HCEC 1CT (cell line): ENCODE measurements at regions not wholly inside any gene's neighbourhood (a gene's known extent, or its start where the extent isn't known, plus 50 kb on each side); places are given as distances from the start of the nearest gene placed in this dataset.
A peak's percentile ranks its signal among the peaks of the same experiment; 100 is the strongest.
"Not testable (repeated sequence)": the region's sequence is repeated elsewhere in the genome, so short reads cannot be mapped to it uniquely, and the experiment has no call there.

Experiments
- DNase-seq: peaks from one replicate; pipeline ENCODE4 v3.0.0-alpha.2; 2017

DNA sequence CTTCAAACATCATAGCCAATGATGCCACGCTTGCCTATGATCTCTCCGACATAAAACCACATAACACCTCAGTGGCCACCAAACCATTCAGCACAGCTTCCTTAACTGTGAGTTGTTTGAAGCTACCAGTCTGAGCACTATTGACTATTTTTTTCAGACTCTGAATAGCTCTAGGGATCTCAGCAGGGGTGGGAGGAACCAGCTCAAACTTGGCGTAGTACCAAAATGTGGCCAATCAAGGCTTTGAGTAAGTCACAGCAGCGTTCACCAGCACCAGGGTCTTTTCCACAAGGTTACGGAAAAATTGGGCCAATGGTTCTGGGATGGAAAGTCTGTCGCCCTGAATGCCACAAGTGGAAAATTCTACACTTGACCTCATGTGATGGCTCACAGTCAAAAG, 70.6 kb downstream of the SMPDL3A start:
- DNase-seq = no peak

DNA sequence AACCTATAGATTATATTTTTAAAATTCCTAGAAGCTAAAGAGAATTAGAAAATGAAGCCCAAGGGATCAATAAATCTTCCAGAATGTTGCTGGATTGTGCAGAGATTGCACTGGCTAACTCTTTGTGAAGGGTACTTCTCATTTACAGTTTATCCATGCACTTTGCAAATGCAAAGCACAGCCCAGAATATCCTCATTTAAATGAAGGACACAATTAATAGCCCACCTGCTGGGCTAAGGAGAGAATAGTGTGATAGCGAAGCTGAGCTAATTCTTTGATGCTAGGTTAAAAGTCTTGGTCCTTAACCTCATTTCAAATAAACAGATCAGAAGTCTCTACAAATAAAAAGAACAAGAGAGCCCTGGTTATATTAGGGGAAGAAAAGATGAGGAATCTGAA, 72.5 kb downstream of the SMPDL3A start:
- no peak for DNase-seq

DNA sequence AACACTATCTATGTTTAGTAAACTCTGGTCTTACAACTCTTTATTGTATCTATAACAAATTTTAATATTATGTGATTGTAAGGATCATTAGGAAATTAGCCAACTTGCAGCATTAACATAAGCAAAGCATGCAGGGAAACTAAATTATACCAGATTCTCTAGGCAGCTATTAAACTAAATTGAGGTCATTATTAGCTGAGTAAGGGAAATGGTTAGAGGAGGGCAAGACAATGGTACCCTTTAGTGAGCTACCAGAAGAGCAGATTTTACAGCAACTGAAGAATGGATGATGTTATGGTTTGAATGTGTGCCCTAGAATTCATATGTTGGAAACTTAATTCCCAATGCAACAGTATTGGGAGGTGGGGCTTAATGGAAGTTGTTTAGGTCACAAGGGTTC, 79.1 kb downstream of the SMPDL3A start:
- DNase-seq = no peak

DNA sequence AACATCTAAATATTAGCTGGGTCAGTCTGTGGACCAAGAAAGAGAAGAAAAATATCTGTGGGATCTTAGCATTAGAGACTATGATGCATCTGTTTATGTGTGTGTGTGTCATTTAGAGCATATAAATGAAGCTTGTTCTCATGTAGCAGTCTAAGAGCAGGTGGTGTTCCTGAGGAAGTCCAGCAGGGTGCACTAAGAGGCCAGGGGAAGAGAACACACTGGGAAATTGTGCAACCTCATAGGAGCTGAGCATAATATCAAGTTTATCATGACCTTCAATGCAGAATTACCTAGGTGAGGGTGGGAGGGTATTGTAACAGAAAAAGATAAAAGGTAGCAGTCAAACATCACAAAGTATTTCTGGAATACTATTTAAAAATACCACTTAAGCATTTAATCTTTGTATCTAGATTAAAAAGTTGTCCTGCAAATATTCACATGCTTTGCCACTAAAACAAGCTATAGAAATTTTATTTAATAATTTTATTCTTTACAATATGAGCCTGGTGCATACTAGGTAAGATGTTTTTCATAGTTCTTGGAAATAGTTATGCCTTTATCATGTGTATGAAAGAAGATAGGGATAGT, 80.5 kb downstream of the SMPDL3A start:
- DNase-seq = peak; percentile 59

DNA sequence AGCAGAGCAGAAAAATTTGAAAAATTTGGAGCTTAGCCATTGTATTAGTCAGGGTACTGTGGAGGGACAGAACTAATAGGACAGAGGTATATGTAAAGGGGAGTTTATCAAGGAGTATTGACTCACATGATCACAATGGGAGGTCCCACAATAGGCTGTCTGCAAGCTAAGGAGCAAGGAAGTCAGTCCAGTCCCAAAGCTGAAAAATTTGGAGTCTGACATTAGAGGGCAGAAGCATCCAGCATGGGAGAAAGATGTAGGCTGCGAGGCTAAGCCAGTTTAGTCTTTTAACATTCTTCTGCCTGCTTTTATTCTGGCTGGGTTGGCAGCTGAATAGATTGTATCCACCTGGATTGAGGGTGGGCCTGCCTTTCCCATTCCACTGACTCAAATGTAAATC, 82.0 kb downstream of the SMPDL3A start:
- no peak for DNase-seq

DNA sequence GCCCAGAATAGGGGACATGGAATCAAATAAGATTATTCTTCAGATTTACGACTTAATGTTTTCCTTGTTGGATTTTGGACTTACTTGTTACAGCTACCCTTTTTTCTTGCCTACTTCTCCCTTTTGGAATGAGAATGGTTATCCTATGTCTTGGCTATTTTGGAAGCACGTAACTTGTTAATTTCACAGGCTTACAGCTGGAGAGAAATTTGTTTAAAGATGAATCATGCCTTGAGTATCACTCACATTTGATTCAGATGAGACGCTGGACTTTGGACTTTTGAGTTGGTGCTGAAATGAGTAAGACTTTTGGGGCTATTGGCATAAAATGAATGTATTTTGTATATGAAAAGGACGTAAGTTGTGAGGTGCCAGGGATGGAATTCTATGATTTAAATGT, 83.3 kb downstream of the SMPDL3A start:
- peak; percentile 28 for DNase-seq

DNA sequence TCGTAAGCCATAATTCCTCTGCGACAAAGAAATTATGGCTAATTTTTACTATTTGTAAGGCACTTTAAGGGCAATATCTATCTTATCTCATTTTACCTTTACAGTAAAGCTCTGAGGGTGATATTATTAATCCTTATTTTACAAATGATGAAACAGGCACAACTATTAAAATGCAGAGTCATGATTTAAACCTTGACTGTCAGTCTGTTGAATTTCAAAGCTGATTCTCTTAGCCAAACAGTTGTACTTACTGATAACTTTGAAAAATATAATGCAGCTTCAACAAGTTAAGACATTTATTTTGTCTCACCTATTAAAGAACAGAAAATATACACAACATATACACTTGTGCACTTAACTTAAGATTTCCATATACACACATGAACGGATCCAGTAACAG, 88.2 kb downstream of the SMPDL3A start:
- DNase-seq = no peak

DNA sequence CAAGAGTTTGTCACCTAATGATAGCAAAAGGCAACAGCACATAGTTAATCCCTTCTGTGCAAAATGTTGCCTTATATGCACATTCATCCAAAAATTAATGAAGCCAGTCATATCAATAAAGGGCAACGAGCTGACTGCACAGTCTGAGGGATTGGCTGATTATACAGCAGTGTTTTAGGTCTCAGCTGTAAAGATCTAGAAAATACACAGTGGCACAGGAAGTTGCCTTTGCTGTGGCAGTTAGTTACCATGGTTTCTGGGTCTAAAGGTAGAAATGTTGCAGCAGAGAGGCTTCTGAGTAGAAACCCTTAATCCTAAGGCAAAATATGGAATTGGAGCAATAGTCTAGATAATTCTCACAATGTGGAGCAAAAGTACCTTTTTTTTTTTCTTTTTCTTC, 89.7 kb downstream of the SMPDL3A start:
- DNase-seq = no peak

DNA sequence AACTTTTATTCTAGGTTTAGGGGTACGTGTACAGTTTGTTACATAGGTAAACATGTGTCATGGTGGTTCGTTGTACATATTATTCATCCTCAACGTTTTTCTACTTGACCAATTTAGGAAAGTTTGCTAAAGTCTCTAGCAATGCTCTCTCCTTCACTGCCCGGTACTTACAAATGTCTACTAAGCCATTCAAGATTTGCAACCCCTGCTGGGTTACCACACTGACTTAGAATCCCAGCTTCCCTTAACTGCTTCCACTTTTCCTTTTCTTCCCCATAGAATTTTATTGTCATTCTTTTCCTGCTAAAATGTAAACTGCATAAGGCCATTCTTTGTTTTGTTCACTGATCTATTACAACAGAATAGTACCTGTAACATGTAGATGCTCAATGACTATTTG, 97.4 kb downstream of the SMPDL3A start:
- no peak for DNase-seq

DNA sequence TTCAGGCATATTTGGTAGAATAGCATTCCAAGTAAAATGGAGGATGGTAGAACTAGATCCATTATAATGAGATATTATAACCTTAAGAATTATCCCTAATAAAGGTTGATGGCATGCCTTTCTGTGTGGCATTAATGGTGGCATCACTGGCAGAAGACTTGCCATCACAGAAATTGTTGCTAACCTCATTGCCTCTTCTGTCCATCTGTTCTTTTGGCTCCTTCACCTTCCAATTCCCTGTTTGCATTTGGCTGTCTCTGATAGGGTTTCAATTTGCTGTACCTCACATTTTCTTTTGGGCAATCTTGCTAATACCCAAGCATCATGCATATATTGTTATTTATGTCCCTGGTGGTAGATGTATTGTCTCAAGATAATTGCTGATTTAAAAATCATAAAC, 98.9 kb downstream of the SMPDL3A start:
- no peak for DNase-seq

DNA sequence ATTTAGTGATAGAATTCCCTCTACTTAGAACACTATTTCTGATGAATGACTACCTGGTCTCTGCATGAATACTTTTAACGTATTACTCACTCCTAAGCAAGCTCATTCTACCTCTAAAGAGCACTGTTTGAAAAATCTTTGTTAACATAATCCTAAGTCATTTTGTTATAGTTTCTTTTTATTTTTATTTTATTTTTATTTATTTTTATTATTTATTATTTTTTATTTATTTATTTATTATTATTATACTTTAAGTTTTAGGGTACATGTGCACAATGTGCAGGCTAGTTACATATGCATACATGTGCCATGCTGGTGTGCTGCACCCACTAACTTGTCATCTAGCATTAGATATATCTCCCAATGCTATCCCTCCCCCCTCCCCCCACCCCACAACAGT, 99.6 kb downstream of the SMPDL3A start:
- DNase-seq = not testable (repeated sequence)

DNA sequence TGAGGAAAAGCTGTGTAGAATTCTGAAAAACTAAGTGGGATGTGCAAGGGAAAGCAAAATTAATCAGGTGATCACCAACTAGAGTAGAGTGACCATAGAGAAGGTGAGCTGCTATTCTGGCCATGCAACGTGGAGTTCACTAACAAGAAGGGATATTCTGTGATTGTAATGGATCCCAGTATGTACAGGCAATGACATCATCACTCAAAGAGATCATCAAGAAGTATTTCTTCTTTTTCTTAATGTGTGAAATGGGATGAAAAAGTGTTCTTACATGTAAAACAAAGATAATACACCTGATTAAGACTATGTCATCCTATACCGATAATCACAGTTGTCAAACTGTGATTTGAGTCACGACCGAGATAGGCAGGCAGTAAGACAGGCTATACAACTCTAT, 101.2 kb downstream of the SMPDL3A start:
- DNase-seq = no peak

DNA sequence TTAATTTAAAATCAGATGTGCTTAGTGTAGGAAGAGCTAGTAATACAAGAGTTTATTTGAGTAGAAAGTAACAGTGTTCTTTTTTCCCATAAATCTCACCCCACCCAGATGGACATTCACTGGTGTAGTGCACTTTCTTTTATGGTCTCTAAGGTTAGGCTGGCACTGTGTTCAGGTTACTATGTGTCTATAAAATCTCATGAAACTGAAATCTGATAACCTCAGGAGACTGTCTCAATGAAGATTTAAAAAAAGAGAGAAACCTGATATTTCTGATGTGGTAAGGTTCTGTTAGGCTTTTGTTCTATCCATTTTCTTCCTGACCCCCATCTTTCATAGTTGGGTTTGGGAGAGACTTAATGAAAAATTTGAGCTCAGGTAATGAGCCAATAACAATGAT, 101.2 kb upstream of the CLVS2 start:
- DNase-seq = no peak

DNA sequence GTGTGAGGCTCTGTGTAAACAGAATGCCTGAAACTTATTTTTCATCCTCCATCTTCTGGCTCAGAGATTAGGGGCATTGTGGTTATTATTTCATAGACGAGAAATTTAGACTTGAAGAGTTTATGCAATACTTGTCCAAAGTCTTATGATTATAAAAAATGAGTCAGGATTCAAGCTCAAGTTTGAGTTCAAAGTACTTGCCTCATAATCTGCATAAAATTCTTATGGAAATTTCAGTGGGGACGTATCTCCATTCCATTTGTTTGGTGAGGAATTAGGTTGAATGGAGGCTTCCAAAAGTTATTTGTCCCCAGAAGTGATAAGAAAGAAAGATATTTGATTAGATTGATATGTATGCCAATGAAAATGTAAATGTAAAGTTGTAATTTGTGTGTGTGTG, 93.7 kb upstream of the CLVS2 start:
- DNase-seq = no peak

DNA sequence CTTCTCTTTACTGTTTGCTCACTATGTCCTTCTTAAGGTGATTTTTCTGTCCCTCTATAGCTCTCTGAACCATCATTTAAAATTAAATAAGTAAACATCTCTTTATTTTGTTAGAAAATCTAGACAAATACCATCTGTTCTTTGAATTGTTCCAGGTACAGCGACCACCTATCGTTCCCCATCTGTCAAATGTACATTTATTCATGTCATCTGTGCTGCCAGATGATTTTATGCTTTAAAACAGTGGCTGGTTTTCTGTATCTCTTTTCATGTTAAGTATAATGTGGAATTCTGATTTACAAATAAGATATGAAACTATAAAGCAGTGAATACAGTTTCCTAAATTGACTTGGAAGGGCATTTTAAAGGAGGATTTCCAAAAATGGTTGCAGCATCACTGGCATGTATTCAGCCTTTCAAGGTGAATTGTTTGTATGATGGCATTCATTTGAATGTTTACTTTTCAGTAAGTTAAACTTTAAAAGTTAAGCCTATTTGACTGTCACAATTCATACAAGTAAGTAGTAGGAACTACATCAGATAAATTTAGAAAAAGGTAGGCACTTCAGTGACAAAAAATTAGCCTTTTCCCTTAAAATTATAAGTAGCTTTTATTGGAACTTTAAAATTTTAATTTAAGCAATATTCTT, 92.6 kb upstream of the CLVS2 start:
- no peak for DNase-seq

DNA sequence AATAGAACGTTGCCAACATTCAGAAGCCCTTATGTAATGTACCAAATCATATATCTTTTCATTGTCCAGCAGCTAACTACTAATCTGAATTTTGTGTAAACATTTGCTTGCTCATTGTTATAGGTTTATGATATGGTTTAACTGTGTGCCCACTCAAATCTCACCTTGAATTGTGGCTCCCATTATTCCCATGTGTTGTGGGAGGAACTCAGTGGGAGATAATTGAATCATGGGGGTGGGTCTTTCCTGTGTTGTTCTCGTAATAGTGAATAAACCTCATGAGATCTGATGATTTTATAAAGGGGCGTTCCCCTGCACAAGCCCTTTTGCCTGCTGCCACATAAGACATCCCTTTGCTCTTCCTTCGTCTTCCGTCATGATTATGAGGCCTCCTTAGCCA, 91.9 kb upstream of the CLVS2 start:
- no peak for DNase-seq

DNA sequence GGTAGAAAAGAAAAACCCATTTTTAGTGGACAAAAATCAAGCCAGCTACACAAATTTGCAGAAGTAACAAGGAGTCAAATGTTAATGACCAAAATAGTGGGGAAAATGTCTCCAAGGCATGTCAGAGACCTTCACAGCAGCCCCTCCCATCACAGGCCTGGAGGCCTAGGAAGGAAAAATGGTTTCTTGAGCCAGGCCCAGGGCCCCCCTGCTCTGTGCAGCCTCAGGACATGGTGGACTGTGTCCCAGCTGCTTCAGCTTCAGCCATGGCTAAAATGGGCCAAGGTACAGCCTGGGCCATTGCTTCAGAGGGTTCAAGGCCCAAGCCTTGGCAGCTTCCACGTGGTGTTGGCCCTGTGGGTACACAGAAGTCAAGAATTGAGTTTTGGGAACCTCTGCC, 82.5 kb upstream of the CLVS2 start:
- no peak for DNase-seq

DNA sequence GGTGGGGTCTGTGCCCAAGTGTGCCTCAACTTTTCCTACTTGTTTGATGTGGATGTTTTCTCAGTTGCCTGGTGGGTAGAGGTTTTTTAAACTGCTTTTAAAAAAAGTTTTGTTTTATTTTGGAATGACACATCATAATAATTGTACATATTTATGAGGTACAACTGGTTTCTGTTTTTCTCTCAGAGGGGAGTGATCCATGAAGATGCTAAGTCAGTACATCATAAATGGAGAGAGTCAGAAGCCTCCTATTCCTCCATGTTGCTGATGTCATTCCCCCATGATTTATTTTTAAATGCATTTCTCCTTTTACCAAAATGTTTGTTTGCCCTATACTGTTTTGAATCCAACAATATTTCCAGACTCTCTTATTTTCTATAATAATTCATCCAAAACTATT, 77.3 kb upstream of the CLVS2 start:
- DNase-seq = no peak

DNA sequence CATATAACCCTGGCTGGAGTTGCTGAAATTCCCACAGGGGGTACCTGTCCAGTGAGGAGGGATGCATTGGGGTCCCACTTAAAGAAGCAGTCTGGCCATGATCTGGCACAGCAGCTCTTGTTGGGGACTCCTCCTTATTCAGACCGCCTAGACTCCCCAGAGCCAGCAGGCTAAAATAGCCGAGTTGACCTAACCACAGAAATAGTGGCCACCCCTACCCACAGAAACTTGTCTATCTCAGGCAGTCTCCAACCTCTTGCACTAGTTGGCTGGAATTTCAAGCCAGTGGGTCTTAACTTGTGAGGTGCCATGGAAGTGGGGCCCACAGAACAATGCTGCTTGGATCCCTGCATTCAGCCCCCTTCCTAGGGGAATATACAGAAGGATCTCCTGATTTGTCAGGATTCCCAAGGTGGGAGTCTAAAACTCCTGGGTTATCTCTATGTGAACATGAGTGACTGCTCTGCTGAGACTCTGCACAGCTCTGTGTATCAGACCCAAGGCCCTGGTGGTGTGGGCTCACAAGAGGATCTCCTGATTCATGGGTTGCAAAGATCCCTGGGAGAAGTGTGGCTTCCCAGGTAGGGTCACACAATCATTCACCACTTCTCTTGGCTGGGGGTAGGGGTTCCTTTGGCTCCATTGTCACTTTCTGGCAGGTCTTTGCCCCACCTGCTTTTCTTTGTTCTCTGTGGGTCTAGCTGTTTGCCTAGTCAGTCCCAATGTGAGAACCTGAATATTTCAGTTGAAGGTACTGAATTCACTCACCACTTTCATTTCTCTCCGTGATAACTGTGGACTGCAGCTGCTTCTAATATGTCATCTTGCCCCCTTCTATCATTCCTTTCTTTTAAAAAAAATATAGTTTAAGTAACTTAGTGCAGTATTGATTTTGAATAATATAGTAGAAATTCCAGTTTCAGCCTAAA, 65.5 kb upstream of the CLVS2 start:
- DNase-seq = no peak

DNA sequence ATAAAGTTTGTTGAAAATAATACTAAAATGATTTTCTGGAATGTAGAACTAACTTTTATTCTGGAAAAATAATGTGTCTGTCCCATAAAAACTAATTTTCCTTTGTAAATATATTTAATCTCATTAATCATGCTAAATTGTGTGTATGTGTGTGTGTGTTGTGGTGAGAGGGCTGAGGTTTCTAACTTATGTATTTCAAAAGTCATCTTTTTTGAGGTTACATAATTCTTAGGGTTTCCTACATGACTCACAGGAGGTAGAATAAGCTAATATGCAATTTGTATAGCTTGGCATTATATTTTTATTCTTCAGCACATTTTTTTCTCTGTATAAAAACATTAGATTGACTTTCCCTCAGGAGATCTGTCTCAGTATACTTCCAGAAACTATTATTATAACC, 64.1 kb upstream of the CLVS2 start:
- DNase-seq = no peak

DNA sequence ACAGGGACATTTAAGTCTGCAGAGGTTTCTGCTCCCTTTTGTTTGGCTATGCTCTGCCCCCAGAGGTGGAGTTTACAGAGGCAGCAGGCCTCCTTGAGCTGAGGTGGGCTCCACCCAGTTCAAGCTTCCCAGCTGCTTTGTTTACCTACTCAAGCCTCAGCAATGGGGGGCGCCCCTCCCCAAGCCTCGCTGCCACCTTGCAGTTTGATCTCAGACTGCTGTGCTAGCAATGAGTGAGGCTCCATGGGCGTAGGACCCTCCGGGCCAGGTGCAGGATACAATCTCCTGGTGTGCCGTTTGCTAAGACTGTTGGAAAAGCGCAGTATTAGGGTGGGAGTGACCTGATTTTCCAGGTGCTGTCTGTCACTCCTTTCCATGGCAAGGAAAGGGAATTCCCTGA, 51.1 kb upstream of the CLVS2 start:
- DNase-seq = not testable (repeated sequence)
